HL-60 (cell line): ENCODE measurements at regions not wholly inside any gene's neighbourhood (a gene's known extent, or its start where the extent isn't known, plus 50 kb on each side); places are given as distances from the start of the nearest gene placed in this dataset.

Experiments
- DNase-seq, 2 experiments: peaks; one replicate each; pipeline ENCODE4 v3.0.0-alpha.2; 2010 to 2020; ENCODE audit warnings: low read depth in 1 of 2, low spot score in 1 of 2
- H3K27ac ChIP-seq: fragments of 250-450 bp; sonication (Bioruptor Pico); replicated peaks from 2 replicates; pipeline ENCODE4 v1.5.1; 2020; ENCODE audit warnings: mild to moderate bottlenecking, moderate library complexity
- H3K27me3 ChIP-seq: fragments of 250-450 bp; sonication (Bioruptor Pico); 2 replicates; pipeline ENCODE4 v1.5.1; 2021; ENCODE audit warnings: mild to moderate bottlenecking, moderate library complexity; ENCODE audit not compliant: insufficient read depth, poor library complexity, severe bottlenecking
- H3K4me3 ChIP-seq: replicated peaks from 2 replicates; pipeline ENCODE4 v1.5.1; 2011; ENCODE audit warnings: mild to moderate bottlenecking, control low read depth, low read length; ENCODE audit not compliant: insufficient read depth
- GABPA ChIP-seq: IDR thresholded peaks from 2 replicates; pipeline ENCODE4 v1.6.1; 2012; ENCODE audit warnings: low read depth
- POLR2AphosphoS5 ChIP-seq: IDR thresholded peaks from 2 replicates; pipeline ENCODE4 v1.6.1; 2012; ENCODE audit warnings: low read depth
- SPI1 ChIP-seq: IDR thresholded peaks from 2 replicates; pipeline ENCODE4 v1.6.1; 2012; ENCODE audit warnings: low read depth, mild to moderate bottlenecking, borderline replicate concordance
- TF ChIP-seq, protein P1 (sequence below): IDR thresholded peaks from 2 replicates; pipeline ENCODE4 v1.6.1; 2012; ENCODE audit warnings: low read depth; ENCODE audit not compliant: insufficient replicate concordance
- TF ChIP-seq, protein P2 (sequence below): IDR thresholded peaks from one replicate; pipeline ENCODE4 v1.5.1; 2011; ENCODE audit warnings: low read length, control low read depth, inconsistent platforms; ENCODE audit not compliant: insufficient read depth

DNA sequence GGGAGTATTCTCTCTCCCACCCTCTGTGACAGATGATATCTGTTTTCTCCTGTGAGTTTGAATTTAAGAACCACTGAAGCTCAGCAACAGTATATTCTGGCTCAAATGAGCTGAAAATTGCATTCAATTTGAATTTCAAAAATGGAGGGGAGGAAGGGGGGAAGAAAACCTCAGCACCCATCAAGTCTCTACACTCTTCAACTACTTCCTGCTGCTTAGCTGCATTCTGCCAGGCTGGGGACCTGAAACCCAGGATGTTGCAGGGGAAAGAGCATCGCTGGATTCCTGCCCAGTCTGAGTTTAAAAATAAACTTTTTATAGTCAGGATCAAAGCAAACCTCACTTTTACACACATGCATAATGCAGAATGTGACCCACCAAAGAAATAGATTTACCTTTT is 214.3 kb upstream of the ESRRG start:
- DNase-seq, result no peak
- Histone ChIP-seq H3K27ac (no peak overlapping the region), H3K27me3 (no peaks in the 10 kb centered on the region), H3K4me3 (no peak overlapping the region)
- TF ChIP-seq, protein P1, sequence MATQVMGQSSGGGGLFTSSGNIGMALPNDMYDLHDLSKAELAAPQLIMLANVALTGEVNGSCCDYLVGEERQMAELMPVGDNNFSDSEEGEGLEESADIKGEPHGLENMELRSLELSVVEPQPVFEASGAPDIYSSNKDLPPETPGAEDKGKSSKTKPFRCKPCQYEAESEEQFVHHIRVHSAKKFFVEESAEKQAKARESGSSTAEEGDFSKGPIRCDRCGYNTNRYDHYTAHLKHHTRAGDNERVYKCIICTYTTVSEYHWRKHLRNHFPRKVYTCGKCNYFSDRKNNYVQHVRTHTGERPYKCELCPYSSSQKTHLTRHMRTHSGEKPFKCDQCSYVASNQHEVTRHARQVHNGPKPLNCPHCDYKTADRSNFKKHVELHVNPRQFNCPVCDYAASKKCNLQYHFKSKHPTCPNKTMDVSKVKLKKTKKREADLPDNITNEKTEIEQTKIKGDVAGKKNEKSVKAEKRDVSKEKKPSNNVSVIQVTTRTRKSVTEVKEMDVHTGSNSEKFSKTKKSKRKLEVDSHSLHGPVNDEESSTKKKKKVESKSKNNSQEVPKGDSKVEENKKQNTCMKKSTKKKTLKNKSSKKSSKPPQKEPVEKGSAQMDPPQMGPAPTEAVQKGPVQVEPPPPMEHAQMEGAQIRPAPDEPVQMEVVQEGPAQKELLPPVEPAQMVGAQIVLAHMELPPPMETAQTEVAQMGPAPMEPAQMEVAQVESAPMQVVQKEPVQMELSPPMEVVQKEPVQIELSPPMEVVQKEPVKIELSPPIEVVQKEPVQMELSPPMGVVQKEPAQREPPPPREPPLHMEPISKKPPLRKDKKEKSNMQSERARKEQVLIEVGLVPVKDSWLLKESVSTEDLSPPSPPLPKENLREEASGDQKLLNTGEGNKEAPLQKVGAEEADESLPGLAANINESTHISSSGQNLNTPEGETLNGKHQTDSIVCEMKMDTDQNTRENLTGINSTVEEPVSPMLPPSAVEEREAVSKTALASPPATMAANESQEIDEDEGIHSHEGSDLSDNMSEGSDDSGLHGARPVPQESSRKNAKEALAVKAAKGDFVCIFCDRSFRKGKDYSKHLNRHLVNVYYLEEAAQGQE, result no peak
- TF ChIP-seq, protein P2, sequence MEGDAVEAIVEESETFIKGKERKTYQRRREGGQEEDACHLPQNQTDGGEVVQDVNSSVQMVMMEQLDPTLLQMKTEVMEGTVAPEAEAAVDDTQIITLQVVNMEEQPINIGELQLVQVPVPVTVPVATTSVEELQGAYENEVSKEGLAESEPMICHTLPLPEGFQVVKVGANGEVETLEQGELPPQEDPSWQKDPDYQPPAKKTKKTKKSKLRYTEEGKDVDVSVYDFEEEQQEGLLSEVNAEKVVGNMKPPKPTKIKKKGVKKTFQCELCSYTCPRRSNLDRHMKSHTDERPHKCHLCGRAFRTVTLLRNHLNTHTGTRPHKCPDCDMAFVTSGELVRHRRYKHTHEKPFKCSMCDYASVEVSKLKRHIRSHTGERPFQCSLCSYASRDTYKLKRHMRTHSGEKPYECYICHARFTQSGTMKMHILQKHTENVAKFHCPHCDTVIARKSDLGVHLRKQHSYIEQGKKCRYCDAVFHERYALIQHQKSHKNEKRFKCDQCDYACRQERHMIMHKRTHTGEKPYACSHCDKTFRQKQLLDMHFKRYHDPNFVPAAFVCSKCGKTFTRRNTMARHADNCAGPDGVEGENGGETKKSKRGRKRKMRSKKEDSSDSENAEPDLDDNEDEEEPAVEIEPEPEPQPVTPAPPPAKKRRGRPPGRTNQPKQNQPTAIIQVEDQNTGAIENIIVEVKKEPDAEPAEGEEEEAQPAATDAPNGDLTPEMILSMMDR, result no peak
- TF ChIP-seq SPI1 (no peak), GABPA (no peak), POLR2AphosphoS5 (no peak)

DNA sequence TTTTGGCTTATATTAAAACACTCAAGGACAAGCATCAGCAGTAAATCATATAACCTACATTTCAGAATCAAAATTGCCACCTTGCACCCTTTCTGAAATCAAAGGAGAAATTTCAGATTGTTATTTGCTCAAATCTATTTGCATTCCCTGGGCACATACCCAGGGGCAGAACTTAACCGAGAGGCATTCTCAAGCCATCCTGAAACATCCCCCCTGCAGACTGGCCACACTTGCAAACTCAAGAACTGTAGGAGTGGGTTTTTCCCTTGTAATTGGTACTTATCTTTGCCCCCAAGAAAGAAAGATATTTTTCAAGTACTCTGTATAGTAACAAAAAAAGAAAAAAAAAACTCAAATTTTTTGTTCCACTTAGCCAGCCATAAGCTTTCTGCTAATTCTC is 213.6 kb upstream of the ESRRG start:
- Histone ChIP-seq H3K27me3 (no peaks in the 10 kb centered on the region), H3K4me3 (no peak overlapping the region), H3K27ac (no peak overlapping the region)
- DNase-seq, result no peak
- TF ChIP-seq GABPA, result no peak
- TF ChIP-seq, protein P2, result no peak
- no peak for TF ChIP-seq SPI1
- no peak for TF ChIP-seq POLR2AphosphoS5
- TF ChIP-seq, protein P1, result no peak

DNA sequence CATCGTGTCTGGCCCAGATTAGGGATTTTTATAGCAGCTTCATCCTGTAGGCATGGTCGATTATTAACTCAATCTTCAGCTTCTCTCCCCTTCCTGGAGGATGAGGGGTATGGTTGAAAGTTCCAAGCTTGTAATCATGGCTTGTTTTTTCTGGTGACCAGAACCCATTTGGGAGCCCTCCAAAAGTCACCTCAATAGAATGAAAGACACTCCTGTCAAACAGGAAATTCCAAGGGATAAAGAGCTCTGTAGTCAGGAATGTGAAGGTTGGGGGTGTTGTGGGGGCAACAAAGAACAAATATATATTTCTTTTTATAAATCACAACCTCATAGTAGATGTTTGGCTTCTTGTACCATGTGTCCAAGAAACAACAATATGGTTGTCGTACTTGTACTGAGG is 212.7 kb upstream of the ESRRG start:
- no peak overlapping the region for H3K4me3 ChIP-seq
- no peak overlapping the region for H3K27ac ChIP-seq
- TF ChIP-seq, protein P2, result no peak
- TF ChIP-seq POLR2AphosphoS5 (no peak), SPI1 (no peak), GABPA (no peak)
- TF ChIP-seq, protein P1, result no peak
- no peak for DNase-seq
- no peaks in the 10 kb centered on the region for H3K27me3 ChIP-seq
